ENCODE measurements at regions not wholly inside any gene's neighbourhood (a gene's known extent, or its start where the extent isn't known, plus 50 kb on each side); places are given as distances from the start of the nearest gene placed in this dataset.

GRCh38 chr3:146865175-146865755, 260.1 kb upstream of the PLSCR5 start:
- no peak overlapping the region for H2AFZ ChIP-seq (ENCODE audit: low read length)
- no peaks in the 10 kb centered on the region for H3K9me2 ChIP-seq (ENCODE audit: insufficient read depth, low read length)
- BruUV-seq (replicated peaks): no TSS peak
- no peak overlapping the region for H3K27ac ChIP-seq (ENCODE audit: low read depth, low read length, poor library complexity, severe bottlenecking)
- H4K20me1 ChIP-seq (ENCODE audit: insufficient read depth, low read length): no peaks in the 10 kb centered on the region
- POLR2A ChIA-PET: interaction anchor here (0.5 to 0.9 kb wide), 3 partner anchors 8 to 563 kb away, joined by 3 read pairs; no protein-coding TSS in a partner anchor
- H3K4me2 ChIP-seq (ENCODE audit: low read length): no peak overlapping the region
- no peaks in the 10 kb centered on the region for H3K36me3 ChIP-seq (ENCODE audit: insufficient read depth, low read length)
- no peaks in the 10 kb centered on the region for H3K4me1 ChIP-seq (ENCODE audit: insufficient read depth, low read length, poor library complexity, severe bottlenecking)
- no peaks in the 10 kb centered on the region for H3K79me2 ChIP-seq (ENCODE audit: insufficient read depth, low read depth, low read length)
- no peaks in the 10 kb centered on the region for H3K9me3 ChIP-seq (ENCODE audit: low read length)
- no peak for DNase-seq (ENCODE audit: low spot score)
- CTCF ChIA-PET (ENCODE audit: unreplicated experiment): no interaction called here
- no peak for TF ChIP-seq CTCF (conservative IDR thresholded peaks at IDR 0.05; ENCODE audit: low read length)
- TF ChIP-seq EZH2phosphoT487 (IDR thresholded peaks at IDR 0.05; ENCODE audit: borderline replicate concordance, low read depth, low read length): no peak
- no peak overlapping the region for H3K4me3 ChIP-seq (ENCODE audit: low read depth, low read length, poor library complexity, severe bottlenecking)
- intact Hi-C loops (cut with micrococcal nuclease; ENCODE audit: unreplicated experiment): no loop called here

- H3K4me1 ChIP-seq (ENCODE audit: insufficient read depth, low read length, poor library complexity, severe bottlenecking): no peaks in the 10 kb centered on the region
- intact Hi-C loops (cut with micrococcal nuclease; ENCODE audit: unreplicated experiment): no loop called here
- H4K20me1 ChIP-seq (ENCODE audit: insufficient read depth, low read length): no peaks in the 10 kb centered on the region
- H3K36me3 ChIP-seq (ENCODE audit: insufficient read depth, low read length): no peaks in the 10 kb centered on the region
- no peak overlapping the region for H3K4me2 ChIP-seq (ENCODE audit: low read length)
- BruUV-seq (replicated peaks): no TSS peak
- H3K4me3 ChIP-seq (ENCODE audit: low read depth, low read length, poor library complexity, severe bottlenecking): no peak overlapping the region
- no peak overlapping the region for H2AFZ ChIP-seq (ENCODE audit: low read length)
- H3K27ac ChIP-seq (ENCODE audit: low read depth, low read length, poor library complexity, severe bottlenecking): no peak overlapping the region
- no peaks in the 10 kb centered on the region for H3K9me2 ChIP-seq (ENCODE audit: insufficient read depth, low read length)
- POLR2A ChIA-PET: interaction anchor here (0.8 kb wide), 1 partner anchor 64 kb away, joined by 3 read pairs; no protein-coding TSS in a partner anchor
- no peaks in the 10 kb centered on the region for H3K79me2 ChIP-seq (ENCODE audit: insufficient read depth, low read depth, low read length)
- DNase-seq (ENCODE audit: low spot score): no peak
- CTCF ChIA-PET (ENCODE audit: unreplicated experiment): no interaction called here
- TF ChIP-seq CTCF (conservative IDR thresholded peaks at IDR 0.05; ENCODE audit: low read length) (no peak), EZH2phosphoT487 (IDR thresholded peaks at IDR 0.05; ENCODE audit: borderline replicate concordance, low read depth, low read length) (no peak)
- no peaks in the 10 kb centered on the region for H3K9me3 ChIP-seq (ENCODE audit: low read length)
Observed at GRCh38 chr3:146861262-146861661, 256.1 kb upstream of the PLSCR5 start.

- H3K36me3 ChIP-seq (ENCODE audit: insufficient read depth, low read length): no peaks in the 10 kb centered on the region
- H4K20me1 ChIP-seq (ENCODE audit: insufficient read depth, low read length): no peaks in the 10 kb centered on the region
- intact Hi-C loops (cut with micrococcal nuclease; ENCODE audit: unreplicated experiment): no loop called here
- TF ChIP-seq CTCF (conservative IDR thresholded peaks at IDR 0.05; ENCODE audit: low read length): no peak
- TF ChIP-seq EZH2phosphoT487 (IDR thresholded peaks at IDR 0.05; ENCODE audit: borderline replicate concordance, low read depth, low read length): no peak
- no peak overlapping the region for H3K27ac ChIP-seq (ENCODE audit: low read depth, low read length, poor library complexity, severe bottlenecking)
- H3K79me2 ChIP-seq (ENCODE audit: insufficient read depth, low read depth, low read length): no peaks in the 10 kb centered on the region
- H2AFZ ChIP-seq (ENCODE audit: low read length): no peak overlapping the region
- no peak for DNase-seq (ENCODE audit: low spot score)
- no peaks in the 10 kb centered on the region for H3K9me2 ChIP-seq (ENCODE audit: insufficient read depth, low read length)
- POLR2A ChIA-PET: no interaction called here
- H3K4me3 ChIP-seq (ENCODE audit: low read depth, low read length, poor library complexity, severe bottlenecking): no peak overlapping the region
- H3K4me2 ChIP-seq (ENCODE audit: low read length): no peak overlapping the region
- CTCF ChIA-PET (ENCODE audit: unreplicated experiment): no interaction called here
- no peaks in the 10 kb centered on the region for H3K4me1 ChIP-seq (ENCODE audit: insufficient read depth, low read length, poor library complexity, severe bottlenecking)
- no TSS peak for BruUV-seq (replicated peaks)
- H3K9me3 ChIP-seq (ENCODE audit: low read length): no peaks in the 10 kb centered on the region
Observed at GRCh38 chr3:146854523-146854922, 249.4 kb upstream of the PLSCR5 start.

Measured in OCI-LY7 (cell line).